GM18858 (cell line): ENCODE measurements at regions not wholly inside any gene's neighbourhood (a gene's known extent, or its start where the extent isn't known, plus 50 kb on each side); places are given as distances from the start of the nearest gene placed in this dataset.
"Not testable (repeated sequence)": the region's sequence is repeated elsewhere in the genome, so short reads cannot be mapped to it uniquely, and the experiment has no call there.

Source experiments
- ATAC-seq: cut with Tn5 transposase; IDR thresholded peaks from one replicate; pipeline ENCODE4 v1.9.1; 2021; ENCODE audit not compliant: unreplicated experiment

DNA sequence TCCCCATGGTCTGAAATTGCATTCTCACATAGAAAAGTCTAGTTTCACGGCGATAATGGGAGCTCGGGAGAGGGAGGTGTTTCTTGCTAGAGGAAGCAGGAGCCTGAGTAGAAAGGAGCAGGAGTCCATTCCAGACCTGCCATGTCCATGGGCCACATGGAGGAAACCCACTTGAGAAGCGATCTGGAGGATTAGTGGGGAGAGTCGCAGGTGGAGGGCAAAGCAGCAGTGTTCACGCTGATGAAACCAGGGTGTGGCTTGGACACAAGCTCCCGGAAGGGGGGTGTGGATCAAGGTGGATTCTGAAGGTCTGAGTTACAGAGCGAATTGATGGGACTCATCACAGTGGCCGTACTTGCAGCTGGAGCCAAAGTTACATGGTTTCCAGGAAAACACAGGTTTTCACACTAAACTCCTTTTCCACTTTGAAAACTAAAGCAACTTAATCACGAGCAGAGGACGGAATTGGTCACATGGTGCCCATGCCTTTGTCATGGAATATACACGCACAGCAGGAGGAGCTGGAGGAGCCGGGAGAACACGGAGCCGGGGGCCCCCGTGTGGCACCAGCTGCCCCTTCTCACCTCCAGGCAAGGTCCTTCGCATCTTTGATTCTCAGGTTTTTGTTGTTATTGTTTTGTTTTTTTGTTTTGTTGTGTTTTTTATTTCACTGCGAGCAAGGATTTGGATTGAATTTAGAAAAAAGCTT, 255.1 kb upstream of the MYT1L start:
- no peak for ATAC-seq

GRCh38 chr2:2582998-2583545, 252.0 kb upstream of the MYT1L start:
- no peak for ATAC-seq

- no peak for ATAC-seq
Observed at GRCh38 chr2:2581331-2582159, 250.5 kb upstream of the MYT1L start.

- ATAC-seq, result not testable (repeated sequence)
Observed at GRCh38 chr2:2580841-2581240, 249.8 kb upstream of the MYT1L start.

- no peak for ATAC-seq
Observed at GRCh38 chr2:2580341-2580740, 249.3 kb upstream of the MYT1L start.

DNA sequence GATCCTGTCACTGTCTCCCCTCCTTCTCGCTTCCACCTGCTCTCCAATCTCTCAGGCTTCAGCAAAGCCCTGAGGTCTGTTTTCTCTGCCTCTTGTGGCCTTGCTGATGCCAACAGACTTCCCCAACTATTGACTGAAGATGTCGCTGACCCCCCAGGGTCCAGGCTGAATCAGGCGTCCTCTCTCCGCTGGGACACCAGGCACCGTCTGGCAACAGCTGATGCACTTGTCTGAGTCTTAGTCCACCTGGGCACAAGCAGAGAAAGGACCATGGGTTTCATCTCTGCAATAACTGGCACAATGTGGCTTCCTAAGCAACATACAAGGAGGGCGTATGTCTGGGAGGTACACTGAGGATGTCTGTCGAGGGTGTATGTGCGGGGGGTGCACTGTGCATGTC, 248.7 kb upstream of the MYT1L start:
- no peak for ATAC-seq

- ATAC-seq, result no peak
Observed at GRCh38 chr2:2577407-2577831, 246.3 kb upstream of the MYT1L start.

DNA sequence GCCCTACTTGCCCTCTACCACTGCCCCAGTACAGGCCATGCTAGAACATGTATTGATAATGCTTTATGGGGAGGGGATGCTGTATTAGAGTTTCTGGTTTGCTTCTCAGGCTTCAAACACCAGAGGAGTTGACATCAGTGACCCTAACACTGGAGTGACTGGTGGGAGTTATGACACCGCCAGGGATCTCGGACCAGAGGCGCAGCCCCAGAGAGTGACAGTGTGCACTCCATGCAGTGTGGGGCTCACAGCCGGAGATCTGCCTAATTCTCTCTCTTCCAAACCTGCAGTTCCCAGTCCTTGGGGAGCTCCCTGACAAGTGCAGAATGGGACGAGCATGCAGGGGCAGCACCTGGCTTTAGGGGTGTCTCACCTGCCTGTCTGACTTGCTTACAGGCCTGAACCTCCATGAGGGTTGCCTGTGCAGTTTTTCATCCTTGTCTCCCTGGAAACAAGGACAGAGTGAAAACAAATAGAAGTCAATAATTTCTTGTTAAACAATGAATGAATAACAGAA, 244.9 kb upstream of the MYT1L start:
- ATAC-seq, result no peak

DNA sequence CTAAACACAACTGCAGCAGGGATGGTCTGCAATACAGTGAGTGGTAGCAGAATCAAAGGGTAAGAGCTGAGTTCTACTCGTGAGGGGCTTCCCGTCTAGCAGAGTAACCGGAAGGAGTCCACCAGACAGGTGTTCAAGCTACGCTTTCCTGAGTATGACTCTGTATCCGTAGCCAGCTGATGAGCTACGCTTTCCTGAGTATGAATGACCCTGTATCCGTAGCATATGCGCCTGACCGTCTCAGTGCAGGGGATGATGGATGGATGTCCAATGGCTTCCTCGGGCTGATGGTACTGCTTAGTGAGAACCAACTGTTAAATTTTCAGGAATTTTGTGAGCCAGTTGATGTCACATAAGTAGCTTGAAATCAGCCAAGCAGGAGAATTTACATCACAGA, 244.1 kb upstream of the MYT1L start:
- ATAC-seq, result no peak

- no peak for ATAC-seq
Observed at GRCh38 chr2:2574401-2575180, 243.5 kb upstream of the MYT1L start.

DNA sequence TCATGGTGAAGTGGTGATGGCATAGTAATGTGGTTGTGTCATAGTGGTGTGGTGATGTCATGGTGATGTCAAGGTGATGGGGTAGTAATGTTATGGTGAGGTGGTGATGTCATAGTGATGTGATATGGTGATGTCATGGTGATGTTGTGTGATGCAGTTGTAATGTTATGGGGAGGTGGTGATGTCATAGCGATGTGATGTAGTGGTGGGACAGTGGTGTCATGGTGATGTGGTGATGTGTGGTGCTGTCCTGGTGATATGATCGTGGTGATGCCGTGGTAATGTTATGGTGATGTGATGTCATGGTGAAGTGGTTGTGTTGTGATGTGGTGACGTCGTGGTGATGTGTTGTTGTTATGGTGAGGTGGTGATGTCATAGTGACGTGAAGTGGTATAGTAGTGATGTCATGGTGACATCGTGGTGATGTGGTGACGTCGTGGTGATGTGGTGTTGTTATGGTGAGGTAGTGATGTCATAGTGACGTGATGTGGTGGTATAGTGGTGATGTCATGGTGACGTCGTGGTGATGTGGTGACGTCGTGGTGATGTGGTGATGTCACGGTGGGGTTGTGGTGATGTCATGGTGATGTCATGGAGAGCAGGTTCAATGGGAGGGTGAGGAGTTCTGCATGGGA, 242.7 kb upstream of the MYT1L start:
- ATAC-seq, result no peak

- ATAC-seq, result no peak
Observed at GRCh38 chr2:2573205-2573604, 242.1 kb upstream of the MYT1L start.

DNA sequence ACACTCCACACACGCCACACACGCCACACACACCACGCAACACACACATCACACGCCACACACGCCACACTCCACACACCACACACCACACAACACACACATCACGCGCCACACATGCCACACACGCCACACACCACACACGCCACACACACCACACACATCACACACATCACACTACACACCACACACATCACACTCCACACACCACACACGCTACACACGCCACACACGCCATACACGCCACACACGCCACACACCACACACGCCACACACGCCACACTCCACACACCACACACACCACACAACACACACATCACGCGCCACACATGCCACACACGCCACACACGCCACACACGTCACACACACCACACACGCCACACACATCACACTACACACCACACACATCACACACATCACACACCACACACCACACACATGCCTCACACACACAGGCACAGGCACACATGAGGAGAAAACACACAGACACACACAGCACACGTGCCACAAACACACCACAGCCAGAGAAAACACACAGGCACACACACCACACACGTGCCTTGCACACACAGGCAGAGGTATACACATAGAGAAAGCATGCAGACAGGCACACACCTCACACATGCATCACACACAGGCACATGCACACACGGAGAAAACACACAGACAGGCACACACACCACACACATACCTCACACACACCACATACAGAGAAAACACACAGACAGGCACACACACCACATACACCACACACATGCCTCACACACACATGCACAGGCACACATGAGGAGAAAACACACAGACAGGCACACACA, 241.5 kb upstream of the MYT1L start:
- ATAC-seq, result no peak

GRCh38 chr2:2571301-2572150, 240.5 kb upstream of the MYT1L start:
- no peak for ATAC-seq

DNA sequence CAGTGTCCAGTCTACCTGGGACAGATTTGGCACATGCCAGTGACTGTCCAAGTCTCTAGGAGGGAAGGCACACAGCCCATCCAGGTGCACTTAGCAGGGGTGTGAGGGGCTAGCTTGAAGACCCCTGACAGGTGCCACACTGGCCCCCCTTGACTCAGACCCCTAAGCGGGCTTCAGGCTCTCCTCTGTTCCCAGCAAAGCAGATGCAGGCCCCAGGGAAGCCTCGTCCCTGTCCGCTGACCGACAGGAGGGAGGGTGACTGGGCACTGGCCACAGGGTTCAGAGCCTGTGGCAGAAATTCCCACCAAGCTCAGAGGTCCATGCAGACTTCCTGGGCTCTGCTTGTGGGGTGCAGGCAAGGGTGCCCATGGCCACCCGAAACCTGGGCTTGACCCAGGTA, 239.8 kb upstream of the MYT1L start:
- ATAC-seq, result no peak

DNA sequence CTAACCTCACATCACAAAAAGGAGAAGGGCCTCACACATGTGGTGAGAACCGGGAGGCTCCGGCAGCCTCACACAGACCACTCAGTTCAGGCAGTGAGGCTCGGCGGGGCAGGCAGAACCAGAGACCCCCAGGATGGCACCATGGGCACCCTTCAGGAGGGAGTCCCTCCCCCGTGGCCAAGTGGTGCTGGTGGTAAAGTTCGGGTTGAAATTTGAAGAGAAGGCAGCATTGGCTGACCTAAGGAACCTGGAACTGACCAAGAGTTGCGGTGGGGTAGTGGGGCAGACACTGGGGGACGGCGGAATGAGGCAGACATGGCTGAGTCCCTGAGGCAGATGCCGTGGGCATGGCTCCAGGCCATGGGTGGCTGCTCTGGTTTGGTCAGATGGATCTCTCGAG, 239.3 kb upstream of the MYT1L start:
- ATAC-seq, result no peak

DNA sequence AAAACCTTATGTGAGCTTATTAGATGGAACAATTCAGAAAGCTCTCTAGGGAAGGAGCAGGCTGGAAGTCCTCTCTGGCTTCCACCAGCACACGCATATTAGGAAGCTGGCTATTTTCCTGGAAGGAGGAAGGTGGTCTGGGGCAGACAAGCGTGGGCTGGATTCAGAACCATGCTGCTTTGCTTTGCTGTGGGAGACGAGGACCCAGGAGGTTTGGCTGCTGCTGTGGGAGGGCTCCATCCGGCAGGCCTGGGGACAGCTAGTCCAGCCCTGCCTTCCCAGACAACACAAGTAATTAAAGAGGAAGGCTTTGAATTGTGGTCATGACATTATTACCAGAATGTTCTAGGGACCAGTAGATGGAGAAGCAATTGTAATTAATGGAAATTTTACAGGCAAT, 238.8 kb upstream of the MYT1L start:
- no peak for ATAC-seq

DNA sequence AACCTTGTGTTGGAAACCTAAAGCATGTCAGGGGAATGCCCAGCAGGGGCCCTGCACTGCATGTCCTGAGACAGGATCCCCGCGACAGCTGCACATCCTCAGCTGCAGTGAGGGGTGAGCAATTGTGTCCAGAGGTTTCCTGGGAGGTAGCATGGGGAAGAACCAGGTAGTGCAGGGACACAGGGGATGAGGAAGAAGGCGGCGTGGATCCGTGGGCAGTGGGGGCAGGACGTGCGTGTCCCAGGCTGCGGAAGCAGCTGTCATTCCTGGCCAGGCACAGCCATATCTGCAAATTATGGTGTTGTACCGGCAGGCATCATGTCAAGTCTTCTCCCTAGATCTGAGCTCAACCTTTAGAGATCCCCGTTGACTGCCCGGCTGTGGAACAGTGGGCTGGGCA, 238.2 kb upstream of the MYT1L start:
- ATAC-seq, result no peak

DNA sequence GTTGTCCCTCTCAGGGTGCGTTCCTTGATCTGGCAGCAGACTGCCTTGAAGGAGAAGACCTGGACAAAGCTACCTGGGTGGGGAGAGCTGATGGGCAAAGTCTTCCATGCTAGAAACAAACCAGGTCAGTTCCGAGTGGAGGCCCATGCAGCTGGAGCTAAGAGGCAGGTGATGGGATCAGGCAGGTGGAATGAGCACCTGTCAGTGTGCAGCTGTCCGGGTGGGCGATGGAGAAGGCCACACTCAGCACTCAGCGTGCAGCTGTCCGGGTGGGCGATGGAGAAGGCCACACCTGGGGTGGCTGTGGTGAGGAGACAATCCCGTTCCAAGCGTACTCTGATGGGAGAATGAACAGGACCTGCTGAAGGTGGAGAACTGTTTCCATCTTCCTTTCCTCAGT, 237.3 kb upstream of the MYT1L start:
- ATAC-seq, result no peak
